ENCODE measurements at regions not wholly inside any gene's neighbourhood (a gene's known extent, or its start where the extent isn't known, plus 50 kb on each side); places are given as distances from the start of the nearest gene placed in this dataset.

- no peak overlapping the region for H3K9ac ChIP-seq (ENCODE audit: low read length)
- H3K9me3 Mint-ChIP-seq (ENCODE audit: unreplicated experiment) = no peaks in the 10 kb centered on the region
- H3K36me3 ChIP-seq (ENCODE audit: insufficient read depth, low read length) = no peaks in the 10 kb centered on the region
- H3K4me2 ChIP-seq (ENCODE audit: low read length) = no peak overlapping the region
- DNase-seq (ENCODE audit: low read depth) = no peak
- TF ChIP-seq CTCF (IDR thresholded peaks at IDR 0.05; ENCODE audit: insufficient read depth, low read depth, low read length) = no peak
- no peak for TF ChIP-seq EZH2 (IDR thresholded peaks at IDR 0.05; ENCODE audit: insufficient read depth, low read length)
- no peaks in the 10 kb centered on the region for H4K20me1 ChIP-seq (ENCODE audit: insufficient read depth, low read length)
- H3K27ac Mint-ChIP-seq (ENCODE audit: unreplicated experiment) = no peak overlapping the region
- H3K4me3 Mint-ChIP-seq (ENCODE audit: unreplicated experiment) = no peak overlapping the region
- no peaks in the 10 kb centered on the region for H3K36me3 Mint-ChIP-seq (ENCODE audit: low read depth, unreplicated experiment)
- peaks cover 1% of the 10 kb centered on the region for H3K4me1 Mint-ChIP-seq (ENCODE audit: low read depth, unreplicated experiment)
- no peaks in the 10 kb centered on the region for H3K27me3 ChIP-seq (ENCODE audit: insufficient read depth, low read length)
- H3K4me1 ChIP-seq (ENCODE audit: insufficient read depth, low read length) = no peaks in the 10 kb centered on the region
- FAIRE-seq = no peak
- no peak overlapping the region for H3K27ac ChIP-seq (ENCODE audit: low read depth, low read length)
- no peaks in the 10 kb centered on the region for H3K79me2 ChIP-seq (ENCODE audit: insufficient read depth, low read length)
- H2AFZ ChIP-seq (ENCODE audit: low read depth, low read length) = no peak overlapping the region
- H3K4me3 ChIP-seq (ENCODE audit: insufficient read depth, low read depth, low read length) = no peak overlapping the region
- H3K9me3 ChIP-seq (ENCODE audit: insufficient read depth, low read depth, low read length) = no peaks in the 10 kb centered on the region
- no peaks in the 10 kb centered on the region for H3K27me3 Mint-ChIP-seq (ENCODE audit: low read depth, unreplicated experiment)
Observed at GRCh38 chr5:58284886-58285285, 175.0 kb downstream of the PLK2 start.

- H3K27me3 ChIP-seq (ENCODE audit: insufficient read depth, low read length) = no peaks in the 10 kb centered on the region
- TF ChIP-seq EZH2 (IDR thresholded peaks at IDR 0.05; ENCODE audit: insufficient read depth, low read length) (no peak), CTCF (IDR thresholded peaks at IDR 0.05; ENCODE audit: insufficient read depth, low read depth, low read length) (no peak)
- no peak overlapping the region for H3K9ac ChIP-seq (ENCODE audit: low read length)
- H4K20me1 ChIP-seq (ENCODE audit: insufficient read depth, low read length) = no peaks in the 10 kb centered on the region
- H3K9me3 ChIP-seq (ENCODE audit: insufficient read depth, low read depth, low read length) = no peaks in the 10 kb centered on the region
- DNase-seq (ENCODE audit: low read depth) = no peak
- Mint-ChIP-seq H3K4me3 (ENCODE audit: unreplicated experiment) (no peak overlapping the region), H3K27ac (ENCODE audit: unreplicated experiment) (no peak overlapping the region), H3K36me3 (ENCODE audit: low read depth, unreplicated experiment) (no peaks in the 10 kb centered on the region), H3K9me3 (ENCODE audit: unreplicated experiment) (peaks cover 6% of the 10 kb centered on the region), H3K4me1 (ENCODE audit: low read depth, unreplicated experiment) (peaks cover 1% of the 10 kb centered on the region), H3K27me3 (ENCODE audit: low read depth, unreplicated experiment) (no peaks in the 10 kb centered on the region)
- no peaks in the 10 kb centered on the region for H3K79me2 ChIP-seq (ENCODE audit: insufficient read depth, low read length)
- no peak overlapping the region for H3K27ac ChIP-seq (ENCODE audit: low read depth, low read length)
- no peak overlapping the region for H2AFZ ChIP-seq (ENCODE audit: low read depth, low read length)
- no peak overlapping the region for H3K4me2 ChIP-seq (ENCODE audit: low read length)
- no peak overlapping the region for H3K4me3 ChIP-seq (ENCODE audit: insufficient read depth, low read depth, low read length)
- no peaks in the 10 kb centered on the region for H3K36me3 ChIP-seq (ENCODE audit: insufficient read depth, low read length)
- H3K4me1 ChIP-seq (ENCODE audit: insufficient read depth, low read length) = no peaks in the 10 kb centered on the region
- FAIRE-seq = no peak
Observed at GRCh38 chr5:58281189-58281588, 178.7 kb downstream of the PLK2 start.

GRCh38 chr5:58279259-58279658 lies 180.6 kb downstream of the PLK2 start:
- Histone ChIP-seq H2AFZ (ENCODE audit: low read depth, low read length) (no peak overlapping the region), H3K36me3 (ENCODE audit: insufficient read depth, low read length) (no peaks in the 10 kb centered on the region), H4K20me1 (ENCODE audit: insufficient read depth, low read length) (no peaks in the 10 kb centered on the region), H3K4me1 (ENCODE audit: insufficient read depth, low read length) (no peaks in the 10 kb centered on the region), H3K4me3 (ENCODE audit: insufficient read depth, low read depth, low read length) (no peak overlapping the region), H3K79me2 (ENCODE audit: insufficient read depth, low read length) (no peaks in the 10 kb centered on the region), H3K9me3 (ENCODE audit: insufficient read depth, low read depth, low read length) (no peaks in the 10 kb centered on the region), H3K4me2 (ENCODE audit: low read length) (no peak overlapping the region), H3K27ac (ENCODE audit: low read depth, low read length) (no peak overlapping the region), H3K27me3 (ENCODE audit: insufficient read depth, low read length) (no peaks in the 10 kb centered on the region), H3K9ac (ENCODE audit: low read length) (no peak overlapping the region)
- TF ChIP-seq CTCF (IDR thresholded peaks at IDR 0.05; ENCODE audit: insufficient read depth, low read depth, low read length) (no peak), EZH2 (IDR thresholded peaks at IDR 0.05; ENCODE audit: insufficient read depth, low read length) (no peak)
- Mint-ChIP-seq H3K27me3 (ENCODE audit: low read depth, unreplicated experiment) (no peaks in the 10 kb centered on the region), H3K36me3 (ENCODE audit: low read depth, unreplicated experiment) (no peaks in the 10 kb centered on the region), H3K4me3 (ENCODE audit: unreplicated experiment) (no peak overlapping the region), H3K4me1 (ENCODE audit: low read depth, unreplicated experiment) (peaks cover 1% of the 10 kb centered on the region), H3K9me3 (ENCODE audit: unreplicated experiment) (peaks cover 6% of the 10 kb centered on the region), H3K27ac (ENCODE audit: unreplicated experiment) (no peak overlapping the region)
- DNase-seq (ENCODE audit: low read depth) (no peak), FAIRE-seq (no peak)
